ENCODE measurements at regions not wholly inside any gene's neighbourhood (a gene's known extent, or its start where the extent isn't known, plus 50 kb on each side); places are given as distances from the start of the nearest gene placed in this dataset.

DNA sequence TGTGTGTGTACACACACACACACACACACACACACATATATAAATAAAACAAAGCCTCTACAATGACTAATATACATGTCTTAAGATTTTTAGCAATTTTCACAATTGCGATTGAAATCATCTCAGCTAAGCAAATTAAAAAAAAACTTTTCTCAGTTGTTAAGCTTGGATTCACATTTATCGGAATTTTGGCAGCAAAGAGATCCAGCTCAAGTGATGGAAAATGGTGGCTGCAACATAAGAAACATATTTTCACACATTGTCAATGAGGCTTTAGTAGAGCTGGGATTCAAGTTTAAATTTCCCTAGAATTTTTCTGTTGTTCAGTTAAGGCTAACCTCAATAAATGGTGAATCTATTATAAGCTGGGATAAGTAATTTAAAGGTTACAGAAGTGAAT lies 768.6 kb upstream of the SORCS1 start:
- TF ChIP-seq ZNF274 (IDR thresholded peaks at IDR 0.05; ENCODE audit: low read depth, low read length) = no peak
- H3K4me3 ChIP-seq (ENCODE audit: low read length) = no peak overlapping the region

GRCh38 chr10:107931808-107932207 lies 767.3 kb upstream of the SORCS1 start:
- no peak overlapping the region for H3K4me3 ChIP-seq (ENCODE audit: low read length)
- no peak for TF ChIP-seq ZNF274 (IDR thresholded peaks at IDR 0.05; ENCODE audit: low read depth, low read length)

- no peak overlapping the region for H3K4me3 ChIP-seq (ENCODE audit: low read length)
- no peak for TF ChIP-seq ZNF274 (IDR thresholded peaks at IDR 0.05; ENCODE audit: low read depth, low read length)
These were observed 765.5 kb upstream of the SORCS1 start for GRCh38 chr10:107930037-107930436.

DNA sequence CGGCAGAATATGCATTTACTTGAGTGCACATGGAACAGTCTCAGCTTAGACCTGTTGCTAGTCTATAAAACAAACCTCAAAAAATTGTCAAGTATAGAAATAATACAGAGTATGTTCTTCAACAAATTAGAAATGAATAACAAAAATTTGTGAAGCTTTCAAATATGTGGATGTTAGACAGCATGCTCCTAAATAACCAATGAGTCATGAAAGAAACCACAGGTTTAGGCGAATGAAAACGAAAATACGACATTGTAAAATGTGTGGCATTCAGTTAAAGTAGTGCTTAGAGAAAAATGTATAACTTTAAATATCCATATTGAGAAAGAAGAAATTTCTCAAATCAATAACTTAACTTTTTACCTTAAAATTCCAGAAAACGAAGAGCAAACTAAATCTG lies 760.0 kb upstream of the SORCS1 start:
- no peak overlapping the region for H3K4me3 ChIP-seq (ENCODE audit: low read length)
- TF ChIP-seq ZNF274 (IDR thresholded peaks at IDR 0.05; ENCODE audit: low read depth, low read length) = no peak

- no peak for TF ChIP-seq ZNF274 (IDR thresholded peaks at IDR 0.05; ENCODE audit: low read depth, low read length)
- H3K4me3 ChIP-seq (ENCODE audit: low read length) = no peak overlapping the region
These were observed 755.2 kb upstream of the SORCS1 start for GRCh38 chr10:107919626-107920235.

DNA sequence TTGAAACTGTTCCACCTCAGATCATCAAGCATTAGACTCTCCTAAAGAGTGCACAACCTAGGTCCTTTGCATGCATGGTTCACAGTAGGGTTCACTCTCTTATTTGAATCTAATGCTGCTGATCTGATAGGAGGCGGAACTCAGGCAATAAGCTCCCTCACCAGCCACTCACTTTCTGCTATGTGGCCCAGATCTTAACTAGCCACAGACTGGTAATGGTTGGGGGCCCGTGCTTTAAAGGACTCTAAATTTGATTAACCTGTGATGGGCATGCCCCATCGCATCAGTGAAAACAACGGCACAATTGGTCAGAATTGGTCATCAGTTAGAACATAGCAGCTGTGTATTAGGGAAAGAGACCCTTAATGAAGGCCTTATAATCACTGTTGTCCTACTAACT lies 753.7 kb upstream of the SORCS1 start:
- no peak overlapping the region for H3K4me3 ChIP-seq (ENCODE audit: low read length)
- TF ChIP-seq ZNF274 (IDR thresholded peaks at IDR 0.05; ENCODE audit: low read depth, low read length) = no peak

DNA sequence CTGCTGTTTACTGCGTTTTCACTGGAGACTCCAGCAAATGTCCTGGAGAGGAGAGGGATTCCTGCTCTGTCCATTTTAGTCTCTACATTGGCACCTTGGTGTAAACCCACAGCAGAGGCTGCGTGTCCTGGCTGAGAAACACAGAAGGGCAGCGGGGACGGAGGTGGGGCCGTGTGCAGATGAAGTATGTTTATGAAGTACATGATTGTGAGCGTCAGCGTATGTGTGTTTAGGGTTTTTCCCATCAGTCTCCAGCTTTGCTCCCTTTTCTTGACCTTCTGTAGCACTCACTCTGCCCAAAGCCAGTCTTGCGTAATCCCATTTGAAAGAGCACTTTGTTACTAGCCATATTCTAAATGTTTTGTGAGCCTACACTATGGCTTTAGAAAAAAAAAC lies 750.7 kb upstream of the SORCS1 start:
- no peak for TF ChIP-seq ZNF274 (IDR thresholded peaks at IDR 0.05; ENCODE audit: low read depth, low read length)
- H3K4me3 ChIP-seq (ENCODE audit: low read length) = peak overlapping the region; percentile 59

- no peak for TF ChIP-seq ZNF274 (IDR thresholded peaks at IDR 0.05; ENCODE audit: low read depth, low read length)
- H3K4me3 ChIP-seq (ENCODE audit: low read length) = peak overlapping the region; percentile 59
These were observed 750.1 kb upstream of the SORCS1 start for GRCh38 chr10:107914450-107915214.

DNA sequence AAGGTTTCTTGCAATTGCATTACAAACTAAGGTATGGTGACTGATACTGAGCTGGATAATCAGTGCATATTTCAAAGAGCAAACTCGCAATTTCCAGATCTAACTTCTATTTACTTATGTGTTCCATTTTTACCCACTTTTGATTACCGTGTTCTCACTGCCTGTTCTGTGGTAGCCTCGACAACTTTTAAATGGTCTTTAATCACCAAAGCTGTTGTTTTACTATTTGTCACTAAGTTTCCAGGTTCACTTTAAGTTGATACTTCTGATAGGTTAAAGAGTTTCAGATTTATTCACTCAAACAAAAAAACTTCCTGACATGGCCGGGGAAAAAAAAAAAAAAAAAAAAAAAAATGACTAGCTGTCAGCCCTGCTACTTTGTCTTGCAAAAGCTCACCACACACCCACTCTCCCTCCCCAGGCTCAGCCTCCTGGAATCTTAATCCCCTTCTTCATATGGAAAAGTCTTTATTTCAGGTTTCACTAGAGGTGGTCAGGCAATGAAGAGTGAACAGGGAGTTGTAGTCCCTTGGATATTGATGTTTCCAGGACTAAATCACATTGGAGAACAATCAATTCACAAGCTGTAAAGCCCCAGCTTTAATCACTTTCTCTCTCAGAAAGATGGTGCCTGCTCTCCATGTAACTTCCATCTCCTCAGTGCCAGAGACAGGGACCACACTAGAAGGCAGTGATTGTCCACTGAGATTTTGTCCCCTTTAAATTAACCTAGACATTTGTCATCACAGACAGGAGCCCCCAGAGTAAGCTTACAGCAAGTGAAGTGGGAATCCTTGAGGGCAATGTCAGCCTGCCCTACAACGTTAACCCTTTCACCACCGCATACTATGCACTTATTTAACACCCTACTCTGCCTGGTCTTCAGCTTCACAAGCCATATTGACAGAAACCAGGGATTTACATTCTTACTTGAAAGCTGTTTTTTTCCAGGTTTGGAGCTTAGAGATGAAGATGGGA lies 749.1 kb upstream of the SORCS1 start:
- TF ChIP-seq ZNF274 (IDR thresholded peaks at IDR 0.05; ENCODE audit: low read depth, low read length) = no peak
- H3K4me3 ChIP-seq (ENCODE audit: low read length) = peak overlapping the region; percentile 15; the same call in 1 of the 2 replicates

GRCh38 chr10:107901076-107901475 lies 736.6 kb upstream of the SORCS1 start:
- no peak overlapping the region for H3K4me3 ChIP-seq (ENCODE audit: low read length)
- no peak for TF ChIP-seq ZNF274 (IDR thresholded peaks at IDR 0.05; ENCODE audit: low read depth, low read length)

DNA sequence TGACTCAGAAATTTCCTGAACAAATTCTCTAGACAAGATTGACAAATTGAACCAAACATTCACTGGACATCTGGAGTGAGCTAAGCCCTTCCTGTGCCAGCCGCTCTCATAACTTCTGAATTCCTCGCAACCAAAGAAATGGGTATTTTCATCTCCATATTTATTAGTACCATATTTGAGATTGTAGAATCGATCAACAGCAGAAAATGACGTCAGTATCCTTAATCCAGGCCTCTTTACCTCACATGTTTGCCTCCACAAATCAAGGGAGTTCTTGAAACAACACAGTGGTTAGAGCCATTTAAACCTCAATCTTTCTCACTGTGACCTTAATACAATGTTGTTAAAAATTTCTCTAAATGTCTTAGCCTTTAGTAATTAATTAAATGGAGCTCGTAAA lies 735.6 kb upstream of the SORCS1 start:
- H3K4me3 ChIP-seq (ENCODE audit: low read length) = no peak overlapping the region
- TF ChIP-seq ZNF274 (IDR thresholded peaks at IDR 0.05; ENCODE audit: low read depth, low read length) = no peak

DNA sequence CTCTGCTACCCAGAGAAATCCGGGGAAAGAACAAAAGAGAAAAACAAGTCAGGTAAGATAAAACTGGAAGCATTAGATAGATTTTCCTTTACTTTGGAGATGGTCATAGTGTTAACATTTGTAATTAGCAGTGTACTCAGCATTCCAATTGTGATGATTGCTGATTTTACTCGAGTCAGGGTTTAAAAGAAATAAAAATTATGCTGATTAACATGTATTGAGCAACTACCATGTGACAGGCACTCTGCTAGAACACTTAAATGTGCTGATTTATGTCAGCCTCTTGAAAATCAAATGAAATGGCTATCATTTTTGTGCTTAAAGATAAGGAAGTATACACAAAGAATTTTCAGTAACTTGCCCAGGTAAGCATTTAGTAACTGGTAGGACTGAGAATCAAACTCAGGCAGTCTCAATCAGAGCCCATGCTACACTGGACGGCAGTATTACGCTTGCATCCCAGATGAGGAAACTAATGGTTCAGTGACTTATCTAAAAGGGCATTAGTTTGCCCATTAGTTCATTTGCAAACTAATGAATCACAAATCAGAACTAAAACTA lies 735.1 kb upstream of the SORCS1 start:
- no peak overlapping the region for H3K4me3 ChIP-seq (ENCODE audit: low read length)
- no peak for TF ChIP-seq ZNF274 (IDR thresholded peaks at IDR 0.05; ENCODE audit: low read depth, low read length)

DNA sequence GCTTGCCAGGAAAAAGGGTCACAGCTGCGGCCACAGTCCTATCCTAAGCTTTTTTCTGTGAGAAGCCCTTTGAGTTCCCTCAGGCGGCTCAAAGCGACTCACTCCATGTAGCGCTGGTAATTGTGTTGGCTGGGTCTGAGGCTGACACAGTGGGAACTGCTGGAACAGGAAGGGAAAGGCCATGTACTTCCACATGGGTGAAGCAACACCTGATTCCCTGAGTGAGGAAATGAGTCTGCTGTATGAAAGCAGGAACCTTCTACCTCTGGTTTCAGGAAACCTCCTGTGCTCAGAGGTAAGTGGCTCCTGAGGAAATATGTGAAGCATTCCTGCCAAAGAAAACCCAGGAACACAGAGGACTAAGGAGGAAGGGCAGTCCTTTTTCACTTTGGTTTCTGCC lies 734.6 kb upstream of the SORCS1 start:
- no peak overlapping the region for H3K4me3 ChIP-seq (ENCODE audit: low read length)
- TF ChIP-seq ZNF274 (IDR thresholded peaks at IDR 0.05; ENCODE audit: low read depth, low read length) = no peak

DNA sequence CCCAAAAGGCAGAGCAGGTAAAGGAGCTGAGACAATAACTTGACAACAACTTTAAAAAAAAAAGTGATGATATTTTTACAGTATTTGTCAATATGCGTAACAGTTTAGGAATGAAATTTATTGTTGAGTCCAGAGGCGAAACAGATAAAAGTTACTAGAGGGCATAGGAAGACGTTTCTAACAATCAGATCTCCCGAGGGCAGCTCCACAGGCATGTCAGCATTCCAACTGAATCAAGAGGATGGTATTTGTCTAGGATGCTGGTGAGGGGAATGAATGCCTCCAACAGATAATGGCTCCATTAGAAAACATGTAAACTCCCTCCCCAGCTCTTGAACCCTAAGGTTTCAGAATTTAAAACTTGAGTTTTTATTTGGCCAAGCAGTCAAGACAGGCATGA lies 733.9 kb upstream of the SORCS1 start:
- TF ChIP-seq ZNF274 (IDR thresholded peaks at IDR 0.05; ENCODE audit: low read depth, low read length) = no peak
- H3K4me3 ChIP-seq (ENCODE audit: low read length) = no peak overlapping the region

Data from GM08714 (cell line).